Mesothelial cell of epicardium (in vitro differentiated cells): ENCODE measurements at regions not wholly inside any gene's neighbourhood (a gene's known extent, or its start where the extent isn't known, plus 50 kb on each side); places are given as distances from the start of the nearest gene placed in this dataset.
A peak's percentile ranks its signal among the peaks of the same experiment; 100 is the strongest.

Experiments used
- DNase-seq, 2 experiments: peaks; one replicate each; pipeline ENCODE4 v3.0.0; 2021; ENCODE audit warnings: low spot score in 2 of 2; ENCODE audit not compliant: unreplicated experiment in 2 of 2
- H3K27ac Mint-ChIP-seq: 2 replicates; pipeline ENCODE4 v1.8.0; 2021; ENCODE audit warnings: mixed read lengths
- H3K27me3 Mint-ChIP-seq: 2 replicates; pipeline ENCODE4 v1.8.0; 2021; ENCODE audit warnings: low read depth, mixed read lengths
- H3K36me3 Mint-ChIP-seq: 2 replicates; pipeline ENCODE4 v1.8.0; 2021; ENCODE audit warnings: mixed read lengths
- H3K4me1 Mint-ChIP-seq: 2 replicates; pipeline ENCODE4 v1.8.0; 2021; ENCODE audit warnings: mixed read lengths
- H3K4me3 Mint-ChIP-seq: 2 replicates; pipeline ENCODE4 v1.8.0; 2021; ENCODE audit warnings: mild to moderate bottlenecking, moderate library complexity, mixed read lengths
- H3K9me3 Mint-ChIP-seq: 2 replicates; pipeline ENCODE4 v1.8.0; 2021; ENCODE audit warnings: mixed read lengths
- TF ChIP-seq, protein P1 (sequence below): fragments of 200-600 bp; sonication (generic); IDR thresholded peaks from one replicate; pipeline ENCODE4 v1.5.0; 2021; ENCODE audit warnings: antibody characterized with exemption; ENCODE audit not compliant: unreplicated experiment

DNA sequence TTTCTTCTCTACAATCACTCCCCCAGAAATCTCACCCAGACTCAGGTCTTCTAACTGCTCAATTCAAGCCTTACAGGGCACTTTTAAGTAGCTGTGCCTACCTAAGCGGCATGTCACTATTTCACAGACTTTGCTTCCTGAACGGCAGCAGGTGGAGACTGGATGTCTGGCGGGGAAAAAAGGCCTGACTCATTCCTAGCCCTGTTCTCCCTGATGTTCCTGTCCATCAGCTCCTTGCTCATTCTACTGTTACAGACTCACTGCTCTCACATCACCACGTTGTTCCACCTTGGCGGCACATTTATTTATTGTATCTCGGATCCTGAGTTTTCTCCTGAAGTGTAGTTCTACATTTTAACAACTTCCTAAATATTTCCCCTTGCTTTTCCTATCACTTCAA, 52.6 kb upstream of the ATP11B start:
- DNase-seq = no peak
- TF ChIP-seq, protein P1, sequence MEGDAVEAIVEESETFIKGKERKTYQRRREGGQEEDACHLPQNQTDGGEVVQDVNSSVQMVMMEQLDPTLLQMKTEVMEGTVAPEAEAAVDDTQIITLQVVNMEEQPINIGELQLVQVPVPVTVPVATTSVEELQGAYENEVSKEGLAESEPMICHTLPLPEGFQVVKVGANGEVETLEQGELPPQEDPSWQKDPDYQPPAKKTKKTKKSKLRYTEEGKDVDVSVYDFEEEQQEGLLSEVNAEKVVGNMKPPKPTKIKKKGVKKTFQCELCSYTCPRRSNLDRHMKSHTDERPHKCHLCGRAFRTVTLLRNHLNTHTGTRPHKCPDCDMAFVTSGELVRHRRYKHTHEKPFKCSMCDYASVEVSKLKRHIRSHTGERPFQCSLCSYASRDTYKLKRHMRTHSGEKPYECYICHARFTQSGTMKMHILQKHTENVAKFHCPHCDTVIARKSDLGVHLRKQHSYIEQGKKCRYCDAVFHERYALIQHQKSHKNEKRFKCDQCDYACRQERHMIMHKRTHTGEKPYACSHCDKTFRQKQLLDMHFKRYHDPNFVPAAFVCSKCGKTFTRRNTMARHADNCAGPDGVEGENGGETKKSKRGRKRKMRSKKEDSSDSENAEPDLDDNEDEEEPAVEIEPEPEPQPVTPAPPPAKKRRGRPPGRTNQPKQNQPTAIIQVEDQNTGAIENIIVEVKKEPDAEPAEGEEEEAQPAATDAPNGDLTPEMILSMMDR = no peak
- Mint-ChIP-seq H3K27me3 (no peaks in the 10 kb centered on the region), H3K4me3 (no peak overlapping the region), H3K9me3 (no peaks in the 10 kb centered on the region), H3K27ac (peak overlapping the region; percentile 70), H3K36me3 (no peaks in the 10 kb centered on the region), H3K4me1 (peaks cover 31% of the 10 kb centered on the region)

DNA sequence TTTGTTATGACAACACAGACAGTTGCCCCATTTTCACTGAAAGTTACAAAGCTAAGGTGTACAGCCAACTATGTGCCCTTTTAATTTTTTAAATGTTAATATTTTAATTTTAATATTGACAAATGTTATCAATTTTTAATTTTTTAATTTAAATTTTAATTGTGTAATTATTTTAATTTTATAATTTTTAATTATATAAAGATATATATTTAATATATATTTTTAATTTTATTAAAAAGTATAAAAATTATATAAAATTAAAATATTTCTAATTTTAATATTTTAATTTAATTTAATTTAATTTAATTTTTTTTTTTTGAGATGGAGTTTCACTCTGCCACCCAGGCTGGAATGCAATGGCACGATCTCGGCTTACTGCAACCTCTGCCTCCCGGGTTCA, 52.1 kb upstream of the ATP11B start:
- Mint-ChIP-seq H3K4me3 (no peak overlapping the region), H3K27me3 (no peaks in the 10 kb centered on the region), H3K27ac (peak overlapping the region; percentile 70)

More for the DNA sequence above, 52.1 kb upstream of the ATP11B start:
- DNase-seq = no peak
- TF ChIP-seq, protein P1 = no peak
- Mint-ChIP-seq H3K4me1 (peaks cover 27% of the 10 kb centered on the region), H3K36me3 (no peaks in the 10 kb centered on the region), H3K9me3 (no peaks in the 10 kb centered on the region)
